ENCODE measurements at regions not wholly inside any gene's neighbourhood (a gene's known extent, or its start where the extent isn't known, plus 50 kb on each side); places are given as distances from the start of the nearest gene placed in this dataset.
"Not testable (repeated sequence)": the region's sequence is repeated elsewhere in the genome, so short reads cannot be mapped to it uniquely, and the experiment has no call there.

DNA sequence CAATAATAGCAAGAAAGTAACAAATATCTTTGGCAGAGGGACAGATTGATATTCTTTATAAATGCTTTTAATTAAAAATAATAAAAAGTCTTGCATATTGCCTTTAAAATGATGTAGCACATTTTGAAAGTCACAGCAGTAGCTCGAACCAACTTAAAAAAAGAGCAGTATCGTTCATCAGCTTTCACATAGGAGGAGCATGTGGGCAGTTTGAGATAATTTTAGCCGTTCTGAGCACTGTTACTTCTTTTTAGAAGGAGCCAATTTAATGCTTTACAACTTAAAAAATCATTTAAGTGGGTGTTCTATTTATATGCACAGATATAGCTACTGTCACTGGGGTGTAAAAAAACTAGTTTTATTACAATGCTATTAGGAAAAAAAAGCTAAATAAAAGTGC is 622.7 kb upstream of the GBE1 start:
- Histone ChIP-seq H3F3A (ENCODE audit: insufficient read depth) (no peaks in the 10 kb centered on the region), H3K9me2 (ENCODE audit: insufficient read depth) (0 out of 2 replicates have a peak, but pooled peaks cover 4% of the 10 kb centered on the region), H3K27me3 (replicated peaks; ENCODE audit: insufficient read depth) (no peaks in the 10 kb centered on the region), H3K4me2 (ENCODE audit: unreplicated experiment) (no peak overlapping the region), H4K20me1 (ENCODE audit: insufficient read depth) (no peaks in the 10 kb centered on the region), H3K79me2 (ENCODE audit: insufficient read depth) (no peaks in the 10 kb centered on the region), H3K27ac (no peak overlapping the region), H2AFZ (no peak overlapping the region), H3K9me3 (ENCODE audit: low read depth) (no peaks in the 10 kb centered on the region), H3K9ac (no peak overlapping the region), H3K36me3 (ENCODE audit: low read depth) (no peaks in the 10 kb centered on the region), H3K4me1 (ENCODE audit: insufficient read depth) (no peaks in the 10 kb centered on the region), H3K4me3 (no peak overlapping the region)
- no peak for DNase-seq
- WGBS, 2 experiments (ENCODE audit: low coverage in 1 of 2, low lambda C conversion rate in 2 of 2, missing lambda C conversion rate in 2 of 2): 4 to 9% methylated on average over 3 of the region's 3 CpGs
- in situ Hi-C loops (cut with MboI): no loop called here
- no peak for TF ChIP-seq EZH2phosphoT487 (IDR thresholded peaks at IDR 0.05; ENCODE audit: insufficient read depth, low read depth)
- no peak for TF ChIP-seq EZH2 (IDR thresholded peaks at IDR 0.05; ENCODE audit: insufficient read depth, poor library complexity, severe bottlenecking)

- no peaks in the 10 kb centered on the region for H3K27me3 ChIP-seq (replicated peaks; ENCODE audit: insufficient read depth)
- no peaks in the 10 kb centered on the region for H3K9me3 ChIP-seq (ENCODE audit: low read depth)
- WGBS, 2 experiments (ENCODE audit: low coverage in 1 of 2, low lambda C conversion rate in 2 of 2, missing lambda C conversion rate in 2 of 2): 16 to 19% methylated on average over 4 of the region's 4 CpGs
- H3K9ac ChIP-seq: no peak overlapping the region
- no peaks in the 10 kb centered on the region for H3K36me3 ChIP-seq (ENCODE audit: low read depth)
- no peaks in the 10 kb centered on the region for H3F3A ChIP-seq (ENCODE audit: insufficient read depth)
- no peak overlapping the region for H2AFZ ChIP-seq
- H3K79me2 ChIP-seq (ENCODE audit: insufficient read depth): no peaks in the 10 kb centered on the region
- TF ChIP-seq EZH2 (IDR thresholded peaks at IDR 0.05; ENCODE audit: insufficient read depth, poor library complexity, severe bottlenecking): no peak
- no peak for TF ChIP-seq EZH2phosphoT487 (IDR thresholded peaks at IDR 0.05; ENCODE audit: insufficient read depth, low read depth)
- in situ Hi-C loops (cut with MboI): no loop called here
- H3K9me2 ChIP-seq (ENCODE audit: insufficient read depth): 0 out of 2 replicates have a peak, but pooled peaks cover 4% of the 10 kb centered on the region
- H4K20me1 ChIP-seq (ENCODE audit: insufficient read depth): no peaks in the 10 kb centered on the region
- no peaks in the 10 kb centered on the region for H3K4me1 ChIP-seq (ENCODE audit: insufficient read depth)
- no peak overlapping the region for H3K27ac ChIP-seq
- no peak overlapping the region for H3K4me2 ChIP-seq (ENCODE audit: unreplicated experiment)
- H3K4me3 ChIP-seq: no peak overlapping the region
- no peak for DNase-seq
Observed at GRCh38 chr3:82382831-82383230, 621.4 kb upstream of the GBE1 start.

- 20 to 22% methylated on average over 2 of the region's 2 CpGs for WGBS, 2 experiments (ENCODE audit: low coverage in 1 of 2, low lambda C conversion rate in 2 of 2, missing lambda C conversion rate in 2 of 2)
Observed at GRCh38 chr3:82378392-82378791, 616.9 kb upstream of the GBE1 start.

GRCh38 chr3:82376883-82377282 is 615.4 kb upstream of the GBE1 start:
- H3K27ac ChIP-seq: no peak overlapping the region
- H3K4me1 ChIP-seq (ENCODE audit: insufficient read depth): no peaks in the 10 kb centered on the region
- H3K9ac ChIP-seq: no peak overlapping the region
- peaks cover 3% of the 10 kb centered on the region for H3K9me3 ChIP-seq (ENCODE audit: low read depth)
- H3K9me2 ChIP-seq (ENCODE audit: insufficient read depth): no peaks in the 10 kb centered on the region
- DNase-seq: no peak
- no peaks in the 10 kb centered on the region for H4K20me1 ChIP-seq (ENCODE audit: insufficient read depth)
- in situ Hi-C loops (cut with MboI): no loop called here
- 16 to 28% methylated on average over 3 of the region's 3 CpGs for WGBS, 2 experiments (ENCODE audit: low coverage in 1 of 2, low lambda C conversion rate in 2 of 2, missing lambda C conversion rate in 2 of 2)
- no peaks in the 10 kb centered on the region for H3K27me3 ChIP-seq (replicated peaks; ENCODE audit: insufficient read depth)
- no peak overlapping the region for H3K4me3 ChIP-seq
- no peaks in the 10 kb centered on the region for H3K36me3 ChIP-seq (ENCODE audit: low read depth)
- no peak for TF ChIP-seq EZH2 (IDR thresholded peaks at IDR 0.05; ENCODE audit: insufficient read depth, poor library complexity, severe bottlenecking)
- TF ChIP-seq EZH2phosphoT487 (IDR thresholded peaks at IDR 0.05; ENCODE audit: insufficient read depth, low read depth): no peak
- no peaks in the 10 kb centered on the region for H3K79me2 ChIP-seq (ENCODE audit: insufficient read depth)
- no peaks in the 10 kb centered on the region for H3F3A ChIP-seq (ENCODE audit: insufficient read depth)
- H2AFZ ChIP-seq: no peak overlapping the region
- H3K4me2 ChIP-seq (ENCODE audit: unreplicated experiment): no peak overlapping the region

More at GRCh38 chr3:82378392-82378791, 616.9 kb upstream of the GBE1 start:
- no peak for DNase-seq
- H3F3A ChIP-seq (ENCODE audit: insufficient read depth): no peaks in the 10 kb centered on the region
- no peaks in the 10 kb centered on the region for H4K20me1 ChIP-seq (ENCODE audit: insufficient read depth)
- H3K4me2 ChIP-seq (ENCODE audit: unreplicated experiment): no peak overlapping the region
- H3K27ac ChIP-seq: no peak overlapping the region
- in situ Hi-C loops (cut with MboI): no loop called here
- no peaks in the 10 kb centered on the region for H3K79me2 ChIP-seq (ENCODE audit: insufficient read depth)
- no peaks in the 10 kb centered on the region for H3K9me2 ChIP-seq (ENCODE audit: insufficient read depth)
- H3K9ac ChIP-seq: no peak overlapping the region
- no peak overlapping the region for H3K4me3 ChIP-seq
- no peak overlapping the region for H2AFZ ChIP-seq
- H3K9me3 ChIP-seq (ENCODE audit: low read depth): peaks cover 3% of the 10 kb centered on the region
- no peaks in the 10 kb centered on the region for H3K27me3 ChIP-seq (replicated peaks; ENCODE audit: insufficient read depth)
- H3K4me1 ChIP-seq (ENCODE audit: insufficient read depth): no peaks in the 10 kb centered on the region
- TF ChIP-seq EZH2 (IDR thresholded peaks at IDR 0.05; ENCODE audit: insufficient read depth, poor library complexity, severe bottlenecking) (no peak), EZH2phosphoT487 (IDR thresholded peaks at IDR 0.05; ENCODE audit: insufficient read depth, low read depth) (no peak)
- H3K36me3 ChIP-seq (ENCODE audit: low read depth): no peaks in the 10 kb centered on the region

GRCh38 chr3:82373833-82374232 is 612.4 kb upstream of the GBE1 start:
- H3K9ac ChIP-seq; H3F3A ChIP-seq (ENCODE audit: insufficient read depth); H3K27ac ChIP-seq; in situ Hi-C loops (cut with MboI); H3K4me3 ChIP-seq; H4K20me1 ChIP-seq (ENCODE audit: insufficient read depth); H3K36me3 ChIP-seq (ENCODE audit: low read depth); H2AFZ ChIP-seq; H3K27me3 ChIP-seq (replicated peaks; ENCODE audit: insufficient read depth); H3K9me2 ChIP-seq (ENCODE audit: insufficient read depth); H3K9me3 ChIP-seq (ENCODE audit: low read depth); DNase-seq; H3K79me2 ChIP-seq (ENCODE audit: insufficient read depth); H3K4me2 ChIP-seq (ENCODE audit: unreplicated experiment); H3K4me1 ChIP-seq (ENCODE audit: insufficient read depth): not testable (repeated sequence)
- WGBS, 2 experiments (ENCODE audit: low coverage in 1 of 2, low lambda C conversion rate in 2 of 2, missing lambda C conversion rate in 2 of 2): 10 to 16% methylated on average over 4 of the region's 4 CpGs
